Activated naive CD8-positive, alpha-beta T cell treated with anti-CD3 and anti-CD28 coated beads, Interleukin-2, amount 10 ng/mL, durations not matched to agents 7 days and 5 days (primary cell): ENCODE measurements at regions not wholly inside any gene's neighbourhood (a gene's known extent, or its start where the extent isn't known, plus 50 kb on each side); places are given as distances from the start of the nearest gene placed in this dataset.

ENCODE experiments used
- ATAC-seq: fragments of 150-1000 bp; cut with Tn5 transposase; one replicate; pipeline ENCODE4 v1.10.0; 2021; ENCODE audit warnings: low read depth, moderate library complexity
- POLR2A ChIA-PET: fragments of 350-600 bp; sonication (Branson Sonifier 250); formaldehyde crosslinking; loops from one replicate; lab custom pipeline; 2021; ENCODE audit warnings: antibody characterized with exemption; lab: Charles Lee
- DNase-seq: peaks from one replicate; pipeline ENCODE4 v3.0.0; 2021
- H3K27ac Mint-ChIP-seq: one replicate; pipeline ENCODE4 v1.8.0; 2022; ENCODE audit warnings: mild to moderate bottlenecking, mixed read lengths
- H3K27me3 Mint-ChIP-seq: one replicate; pipeline ENCODE4 v1.8.0; 2022; ENCODE audit warnings: mild to moderate bottlenecking, moderate library complexity, mixed read lengths
- H3K36me3 Mint-ChIP-seq: one replicate; pipeline ENCODE4 v1.8.0; 2021; ENCODE audit warnings: mild to moderate bottlenecking, mixed read lengths
- H3K4me1 Mint-ChIP-seq: one replicate; pipeline ENCODE4 v1.8.0; 2021; ENCODE audit warnings: mixed read lengths
- H3K4me3 Mint-ChIP-seq: one replicate; pipeline ENCODE4 v1.8.0; 2022; ENCODE audit warnings: mild to moderate bottlenecking, moderate library complexity, mixed read lengths
- H3K9me3 Mint-ChIP-seq: one replicate; pipeline ENCODE4 v1.8.0; 2021; ENCODE audit warnings: mixed read lengths

DNA sequence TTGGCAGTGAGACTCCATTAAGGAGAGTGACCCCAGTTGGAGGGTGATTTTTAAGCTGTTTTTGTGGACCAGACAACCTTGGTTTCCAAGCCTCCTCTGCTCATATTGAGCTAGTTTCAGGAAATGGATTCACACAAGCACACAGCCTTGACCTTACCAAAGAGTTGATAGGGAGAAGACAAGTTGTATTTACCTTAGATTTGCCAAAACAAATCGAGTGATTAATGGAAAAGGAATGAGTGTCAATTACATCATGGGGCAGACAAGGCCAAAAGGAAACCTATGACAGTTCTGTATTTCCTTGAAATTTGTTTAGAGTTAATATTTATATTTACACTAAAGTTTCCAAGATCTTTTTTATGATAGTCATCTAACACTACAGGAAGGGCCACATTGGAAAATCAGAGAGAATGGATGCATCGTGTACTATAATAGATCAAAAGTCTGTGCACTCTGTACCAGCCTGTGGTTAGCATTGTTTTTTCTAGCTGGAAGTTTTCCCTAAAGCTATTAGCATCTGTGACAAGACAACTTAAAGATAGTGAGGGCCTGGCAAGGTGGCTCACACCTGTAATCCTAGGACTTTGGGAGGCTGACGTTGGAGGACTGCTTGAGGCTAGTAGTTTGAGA, 86.0 kb upstream of the FER start:
- H3K36me3 Mint-ChIP-seq, result no peaks in the 10 kb centered on the region
- H3K4me3 Mint-ChIP-seq, result no peak overlapping the region
- POLR2A ChIA-PET, result no interaction called here
- no peak overlapping the region for H3K27ac Mint-ChIP-seq
- no peaks in the 10 kb centered on the region for H3K4me1 Mint-ChIP-seq
- peaks cover 16% of the 10 kb centered on the region for H3K27me3 Mint-ChIP-seq
- ATAC-seq (no peak), DNase-seq (no peak)
- no peaks in the 10 kb centered on the region for H3K9me3 Mint-ChIP-seq

DNA sequence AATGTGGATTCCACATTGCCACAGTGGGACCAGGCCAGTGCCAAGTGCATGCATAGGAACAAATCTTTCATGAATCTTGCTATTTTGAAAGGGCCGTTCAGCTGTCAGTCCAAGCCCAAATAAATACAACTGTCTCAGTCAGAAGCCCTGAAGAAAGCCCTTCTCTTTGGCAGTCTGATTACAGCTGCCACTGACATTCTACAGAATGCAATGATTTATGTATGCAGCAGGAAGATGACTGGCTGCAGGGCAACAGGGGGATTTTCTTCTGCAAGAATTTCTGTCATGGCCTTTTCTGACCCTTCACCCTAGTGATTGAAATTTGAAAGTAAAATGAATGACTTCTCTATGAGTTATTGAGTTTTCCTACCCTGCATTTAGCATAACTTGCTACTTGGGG, 86.7 kb upstream of the FER start:
- Mint-ChIP-seq H3K4me1 (no peaks in the 10 kb centered on the region), H3K4me3 (no peak overlapping the region), H3K36me3 (no peaks in the 10 kb centered on the region), H3K9me3 (no peaks in the 10 kb centered on the region), H3K27ac (no peak overlapping the region), H3K27me3 (peaks cover 16% of the 10 kb centered on the region)
- no peak for ATAC-seq
- DNase-seq, result no peak
- POLR2A ChIA-PET, result no interaction called here

DNA sequence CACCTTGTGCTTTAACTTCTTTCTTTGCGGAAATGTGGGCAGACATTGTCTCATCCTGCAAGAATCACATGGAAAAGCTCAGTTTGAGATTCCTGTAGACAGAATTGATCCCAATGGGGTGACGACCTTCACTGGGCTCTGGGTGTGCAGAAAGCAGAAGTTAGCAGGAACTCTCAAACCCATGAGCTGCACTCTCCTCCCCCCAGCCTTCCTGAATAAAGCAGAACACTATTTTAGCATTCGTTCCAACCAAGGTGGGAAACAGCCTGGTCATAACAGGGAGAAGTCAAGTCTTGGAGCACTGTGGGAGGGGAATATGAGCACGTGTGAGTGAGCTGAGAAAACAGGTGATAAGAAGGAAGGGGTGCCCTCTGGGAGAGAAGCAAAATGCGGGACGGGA, 87.4 kb upstream of the FER start:
- no peaks in the 10 kb centered on the region for H3K4me1 Mint-ChIP-seq
- no peak overlapping the region for H3K27ac Mint-ChIP-seq
- H3K27me3 Mint-ChIP-seq, result peaks cover 16% of the 10 kb centered on the region
- DNase-seq (no peak), ATAC-seq (no peak)
- no peak overlapping the region for H3K4me3 Mint-ChIP-seq
- POLR2A ChIA-PET, result no interaction called here
- H3K36me3 Mint-ChIP-seq, result no peaks in the 10 kb centered on the region
- no peaks in the 10 kb centered on the region for H3K9me3 Mint-ChIP-seq

DNA sequence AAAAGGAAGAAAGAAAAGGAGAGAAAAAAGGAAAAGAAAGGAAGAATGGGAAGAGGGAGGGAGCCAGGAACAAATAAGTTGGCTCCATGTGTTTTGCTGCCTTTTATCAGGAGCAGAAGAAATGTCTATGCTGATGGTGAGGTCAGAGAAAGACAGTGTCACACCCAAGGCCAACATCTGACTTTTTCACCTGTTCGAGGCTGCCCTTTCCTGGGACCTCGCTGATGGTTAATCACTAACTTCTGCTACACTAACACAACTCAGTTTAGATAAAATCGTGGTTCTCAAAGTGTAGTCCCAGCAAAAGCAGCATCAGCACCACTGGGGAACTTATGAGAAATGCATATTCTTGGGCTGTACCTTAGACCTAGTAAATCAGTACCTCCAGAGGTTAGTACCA, 88.2 kb upstream of the FER start:
- POLR2A ChIA-PET, result no interaction called here
- Mint-ChIP-seq H3K36me3 (no peaks in the 10 kb centered on the region), H3K4me1 (no peaks in the 10 kb centered on the region), H3K27me3 (peaks cover 16% of the 10 kb centered on the region), H3K27ac (no peak overlapping the region), H3K9me3 (no peaks in the 10 kb centered on the region), H3K4me3 (no peak overlapping the region)
- no peak for DNase-seq
- ATAC-seq, result no peak

DNA sequence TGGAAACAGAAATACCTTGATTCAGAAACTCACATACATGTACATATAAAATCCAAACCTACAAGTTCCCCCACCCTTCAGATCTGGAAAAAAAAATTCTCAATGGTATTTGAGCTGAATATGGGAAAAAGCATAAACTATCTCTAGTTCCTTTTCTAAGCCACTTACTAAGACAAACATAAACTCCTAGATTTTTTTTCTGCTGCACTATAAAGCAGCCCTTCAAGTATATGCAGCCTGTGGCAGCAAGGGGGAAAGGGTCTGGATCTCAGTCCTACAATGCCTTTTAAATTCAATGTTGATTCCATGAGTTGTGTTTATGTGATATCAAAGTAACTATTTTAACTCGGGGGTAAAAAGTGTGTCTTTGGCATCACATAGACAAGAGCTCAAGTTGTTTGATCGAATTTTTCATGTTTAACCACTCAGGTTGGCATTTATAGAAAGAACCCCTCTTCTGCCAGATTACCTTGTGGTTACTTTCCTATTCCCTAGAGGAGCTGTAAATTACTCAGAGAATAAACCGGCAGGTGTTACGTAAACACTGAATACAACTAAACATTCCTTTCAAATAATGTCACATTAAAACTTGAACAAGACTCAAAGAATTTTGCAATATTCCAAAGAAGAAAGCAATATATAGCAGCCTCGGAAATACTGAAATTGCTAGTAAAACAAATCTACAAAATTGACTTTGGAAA, 91.8 kb upstream of the FER start:
- POLR2A ChIA-PET, result no interaction called here
- ATAC-seq (no peak), DNase-seq (no peak)
- Mint-ChIP-seq H3K27ac (no peak overlapping the region), H3K27me3 (peaks cover 15% of the 10 kb centered on the region), H3K4me3 (no peak overlapping the region), H3K36me3 (no peaks in the 10 kb centered on the region), H3K4me1 (no peaks in the 10 kb centered on the region), H3K9me3 (no peaks in the 10 kb centered on the region)

DNA sequence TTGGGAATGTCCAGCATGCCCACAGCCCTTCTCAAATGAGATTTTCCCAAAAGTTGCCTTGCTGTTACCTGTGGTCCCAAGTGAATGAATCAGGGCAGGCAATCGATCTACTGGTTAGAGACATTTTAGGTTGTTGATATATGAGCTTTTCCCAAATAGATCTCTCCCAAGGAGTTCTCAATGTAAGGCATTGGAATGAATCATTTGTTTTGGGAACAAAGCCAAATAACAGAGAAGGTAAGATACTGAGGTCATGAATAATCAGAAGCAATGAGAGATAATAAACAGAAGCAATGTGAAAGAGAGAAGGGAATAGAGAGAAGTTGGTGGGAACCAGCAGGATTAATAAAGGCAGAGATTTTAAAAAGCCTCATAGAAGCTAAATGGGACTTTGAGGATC, 93.6 kb upstream of the FER start:
- no peak overlapping the region for H3K27ac Mint-ChIP-seq
- POLR2A ChIA-PET, result no interaction called here
- H3K4me1 Mint-ChIP-seq, result no peaks in the 10 kb centered on the region
- ATAC-seq (no peak), DNase-seq (no peak)
- H3K36me3 Mint-ChIP-seq, result no peaks in the 10 kb centered on the region
- no peak overlapping the region for H3K4me3 Mint-ChIP-seq
- peaks cover 16% of the 10 kb centered on the region for H3K27me3 Mint-ChIP-seq
- H3K9me3 Mint-ChIP-seq, result no peaks in the 10 kb centered on the region

DNA sequence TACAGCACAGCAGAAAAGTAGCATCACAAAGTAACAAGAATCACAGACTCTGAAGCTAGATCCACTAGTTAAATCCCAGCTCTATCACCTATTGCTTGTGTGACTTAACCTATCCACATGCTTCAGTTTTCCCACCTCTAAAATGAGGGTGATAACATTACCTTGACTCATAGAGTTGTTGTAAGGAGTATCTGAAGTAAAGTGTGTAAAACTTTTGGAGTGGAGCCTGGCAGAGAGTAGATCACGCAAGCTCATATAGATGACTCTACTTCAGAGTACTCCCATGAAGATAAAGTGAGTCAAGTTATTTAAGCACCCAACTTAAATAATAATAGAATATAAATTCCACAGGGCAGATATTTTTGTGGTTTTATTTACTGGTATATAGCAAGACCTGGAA, 94.5 kb upstream of the FER start:
- no peaks in the 10 kb centered on the region for H3K9me3 Mint-ChIP-seq
- no peak overlapping the region for H3K27ac Mint-ChIP-seq
- ATAC-seq (no peak), DNase-seq (no peak)
- no peak overlapping the region for H3K4me3 Mint-ChIP-seq
- no peaks in the 10 kb centered on the region for H3K36me3 Mint-ChIP-seq
- H3K4me1 Mint-ChIP-seq, result no peaks in the 10 kb centered on the region
- peaks cover 13% of the 10 kb centered on the region for H3K27me3 Mint-ChIP-seq
- POLR2A ChIA-PET, result no interaction called here

DNA sequence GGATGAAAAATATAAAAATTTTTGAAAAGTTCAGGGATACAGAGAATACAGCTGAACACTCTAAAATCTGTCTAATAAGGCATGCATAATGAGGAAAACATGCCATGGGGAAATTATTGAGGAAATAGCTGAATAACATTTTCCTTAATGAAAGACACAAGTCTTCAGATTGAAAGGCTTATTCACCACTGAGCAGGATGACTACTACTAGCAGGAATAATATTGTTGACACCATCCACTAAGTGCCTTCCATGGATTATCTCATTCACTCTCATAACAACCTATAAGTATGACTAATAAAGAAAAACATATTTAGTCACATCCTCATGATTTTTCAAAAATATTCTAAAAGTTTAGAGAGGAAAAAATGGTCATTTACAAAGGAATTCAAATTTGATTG, 96.7 kb upstream of the FER start:
- Mint-ChIP-seq H3K9me3 (peaks cover 2% of the 10 kb centered on the region), H3K36me3 (no peaks in the 10 kb centered on the region), H3K4me3 (no peak overlapping the region), H3K27ac (no peak overlapping the region), H3K27me3 (peaks cover 13% of the 10 kb centered on the region), H3K4me1 (no peaks in the 10 kb centered on the region)
- no peak for DNase-seq
- no peak for ATAC-seq
- POLR2A ChIA-PET, result no interaction called here

DNA sequence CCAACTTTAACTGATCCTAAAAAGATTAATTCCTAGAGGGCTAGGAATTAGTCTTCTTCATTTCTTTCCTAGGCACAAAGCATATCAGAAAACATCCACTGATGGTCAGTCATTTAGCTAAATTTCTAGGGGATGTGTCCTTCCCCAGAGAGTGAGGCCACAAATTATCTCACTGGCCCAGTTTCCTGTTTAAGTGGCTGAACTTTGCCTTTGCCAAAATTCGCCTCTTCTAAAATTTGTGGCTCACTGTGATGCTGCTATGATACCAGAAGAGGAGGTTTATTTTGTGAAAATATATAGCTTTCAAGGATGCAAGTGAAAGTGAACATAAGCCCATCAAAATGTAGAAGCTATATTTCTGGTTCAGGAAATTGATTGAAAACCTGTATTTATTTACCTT, 98.1 kb upstream of the FER start:
- no peak for ATAC-seq
- POLR2A ChIA-PET, result no interaction called here
- no peak for DNase-seq
- H3K4me1 Mint-ChIP-seq, result no peaks in the 10 kb centered on the region
- peaks cover 2% of the 10 kb centered on the region for H3K9me3 Mint-ChIP-seq
- H3K27ac Mint-ChIP-seq, result no peak overlapping the region
- no peak overlapping the region for H3K4me3 Mint-ChIP-seq
- H3K27me3 Mint-ChIP-seq, result peaks cover 13% of the 10 kb centered on the region
- no peaks in the 10 kb centered on the region for H3K36me3 Mint-ChIP-seq

DNA sequence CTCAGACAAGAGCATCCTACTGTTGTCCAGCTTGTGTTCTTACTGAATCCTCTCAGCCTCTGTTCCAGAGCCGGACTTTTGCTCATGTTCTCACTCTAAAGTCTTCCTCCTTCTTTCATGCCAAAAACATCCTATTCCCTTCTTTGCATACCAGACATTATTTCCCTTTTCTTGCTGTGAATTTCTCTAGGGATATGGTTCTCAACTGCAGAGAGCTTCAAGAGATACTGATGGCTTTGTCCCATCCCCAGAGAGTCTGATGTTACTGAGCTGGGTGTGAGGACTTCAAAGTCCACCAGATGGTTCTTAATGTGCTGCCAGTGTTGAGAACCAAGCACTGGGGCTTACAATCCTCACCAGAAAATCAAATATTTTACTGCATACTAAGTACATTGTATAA, 98.6 kb upstream of the FER start:
- ATAC-seq, result no peak
- POLR2A ChIA-PET, result no interaction called here
- H3K9me3 Mint-ChIP-seq, result peaks cover 2% of the 10 kb centered on the region

DNA sequence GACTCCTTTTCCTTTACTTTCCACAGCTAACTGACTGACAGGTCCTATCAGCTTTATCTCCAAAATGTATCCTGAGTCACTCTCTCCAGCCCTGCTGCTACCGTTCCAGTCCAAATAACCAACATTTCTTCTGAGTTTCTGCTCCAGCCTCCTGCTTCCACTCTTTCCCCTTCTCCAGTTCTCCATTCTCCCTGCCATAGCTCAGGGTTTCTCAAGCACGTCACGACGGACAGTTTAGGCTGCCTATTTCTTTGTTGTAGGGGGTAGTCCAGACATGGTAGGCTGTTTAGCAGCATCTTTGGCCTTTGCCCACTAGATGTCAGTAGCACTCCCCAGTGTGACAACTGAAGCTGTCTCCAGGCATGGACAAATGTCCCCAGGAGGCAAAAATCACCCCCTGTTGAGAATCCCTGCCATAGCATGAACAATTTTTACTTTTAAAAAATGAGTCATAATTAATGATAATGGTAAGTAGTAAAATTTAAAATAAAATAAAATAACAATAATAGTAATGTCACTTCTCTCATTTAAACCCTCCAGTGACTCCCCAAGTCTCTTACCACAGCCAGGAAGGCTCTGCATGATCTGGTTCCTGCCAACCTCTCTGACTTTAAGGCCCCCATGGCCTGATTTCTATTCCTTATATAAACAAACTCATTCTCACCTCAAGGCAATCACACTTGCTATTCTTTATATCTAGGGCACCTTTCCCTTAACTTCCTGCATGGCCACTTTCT, 105.4 kb upstream of the FER start:
- Mint-ChIP-seq H3K4me1 (peaks cover 2% of the 10 kb centered on the region), H3K36me3 (no peaks in the 10 kb centered on the region), H3K9me3 (peaks cover 2% of the 10 kb centered on the region), H3K27ac (no peak overlapping the region), H3K4me3 (peak overlapping the region; percentile 17), H3K27me3 (peaks cover 5% of the 10 kb centered on the region)
- DNase-seq (peak; percentile 31), ATAC-seq (peak; percentile 80)
- POLR2A ChIA-PET, result no interaction called here

More for the DNA sequence above, 98.6 kb upstream of the FER start:
- Mint-ChIP-seq H3K27ac (no peak overlapping the region), H3K4me3 (no peak overlapping the region), H3K36me3 (no peaks in the 10 kb centered on the region), H3K27me3 (peaks cover 13% of the 10 kb centered on the region), H3K4me1 (no peaks in the 10 kb centered on the region)
- DNase-seq, result no peak

DNA sequence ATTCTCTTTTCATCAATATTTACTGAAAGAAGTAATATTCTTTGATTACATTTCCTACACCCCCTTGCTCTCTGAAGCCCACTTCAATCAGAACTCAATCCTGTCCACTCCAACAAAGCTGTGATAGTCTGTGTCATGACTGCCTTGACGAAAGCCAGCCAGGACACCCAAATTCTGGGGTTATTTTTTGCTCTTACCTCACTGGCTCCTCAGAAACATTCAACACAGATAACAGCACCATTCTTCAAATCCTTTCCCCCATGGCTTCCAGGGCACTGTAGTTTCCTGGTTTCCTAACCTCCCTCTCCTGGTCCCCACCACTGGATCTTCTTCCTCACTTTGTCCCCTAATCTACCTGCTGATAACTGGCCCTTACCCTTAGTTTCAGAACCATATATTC, 106.1 kb upstream of the FER start:
- peaks cover 7% of the 10 kb centered on the region for H3K27me3 Mint-ChIP-seq
- H3K4me1 Mint-ChIP-seq, result peaks cover 2% of the 10 kb centered on the region
- H3K4me3 Mint-ChIP-seq, result no peak overlapping the region
- ATAC-seq, result no peak
- no peak for DNase-seq
- POLR2A ChIA-PET, result no interaction called here
- H3K9me3 Mint-ChIP-seq, result no peaks in the 10 kb centered on the region
- no peaks in the 10 kb centered on the region for H3K36me3 Mint-ChIP-seq
- H3K27ac Mint-ChIP-seq, result no peak overlapping the region

DNA sequence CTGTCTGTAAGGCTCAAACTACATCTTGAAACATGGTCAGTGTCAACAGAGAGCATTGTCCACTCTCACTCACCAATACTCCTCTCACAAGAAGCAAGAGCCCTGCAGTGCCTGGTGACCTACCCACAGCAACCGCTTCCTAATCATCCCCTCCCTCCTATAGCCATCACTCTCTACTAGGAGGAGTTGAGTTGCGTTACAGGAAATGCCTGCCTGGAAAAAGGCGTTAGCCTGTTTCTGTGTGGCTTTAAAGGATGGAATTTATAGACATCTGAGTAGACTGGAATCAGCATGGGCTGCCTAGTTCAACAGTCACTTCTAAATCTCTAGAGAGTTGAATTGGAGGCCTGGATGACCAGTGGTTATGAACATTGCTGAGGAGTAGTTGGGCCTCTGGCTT, 108.3 kb upstream of the FER start:
- peaks cover 2% of the 10 kb centered on the region for H3K4me1 Mint-ChIP-seq
- POLR2A ChIA-PET, result no interaction called here
- H3K9me3 Mint-ChIP-seq, result no peaks in the 10 kb centered on the region
- DNase-seq (no peak), ATAC-seq (no peak)
- H3K4me3 Mint-ChIP-seq, result no peak overlapping the region
- H3K36me3 Mint-ChIP-seq, result no peaks in the 10 kb centered on the region
- H3K27ac Mint-ChIP-seq, result no peak overlapping the region
- peaks cover 8% of the 10 kb centered on the region for H3K27me3 Mint-ChIP-seq

DNA sequence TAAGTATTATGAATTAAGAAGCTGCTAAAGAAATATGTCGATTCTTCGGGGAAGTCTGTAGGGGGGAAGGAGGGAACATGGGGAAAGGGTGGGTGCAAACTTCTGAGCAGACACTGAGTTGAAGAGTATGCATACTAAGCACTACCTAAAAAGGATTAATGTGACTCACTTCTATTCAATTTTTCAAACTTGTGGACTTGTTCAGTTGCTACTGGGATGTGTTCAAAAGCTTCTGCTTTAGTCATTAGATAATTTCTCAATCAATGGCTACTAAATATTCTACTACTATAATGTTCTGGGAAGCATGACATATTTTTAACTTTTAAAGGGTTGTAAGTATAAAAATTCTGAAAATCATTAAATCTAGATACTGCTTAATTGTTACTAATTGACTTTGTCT, 109.7 kb upstream of the FER start:
- Mint-ChIP-seq H3K27me3 (peaks cover 11% of the 10 kb centered on the region), H3K36me3 (no peaks in the 10 kb centered on the region), H3K27ac (no peak overlapping the region), H3K9me3 (no peaks in the 10 kb centered on the region), H3K4me1 (peaks cover 2% of the 10 kb centered on the region), H3K4me3 (no peak overlapping the region)
- POLR2A ChIA-PET, result no interaction called here
- ATAC-seq, result no peak
- DNase-seq, result no peak
